ENCODE measurements at regions not wholly inside any gene's neighbourhood (a gene's known extent, or its start where the extent isn't known, plus 50 kb on each side); places are given as distances from the start of the nearest gene placed in this dataset.
A peak's percentile ranks its signal among the peaks of the same experiment; 100 is the strongest.

DNA sequence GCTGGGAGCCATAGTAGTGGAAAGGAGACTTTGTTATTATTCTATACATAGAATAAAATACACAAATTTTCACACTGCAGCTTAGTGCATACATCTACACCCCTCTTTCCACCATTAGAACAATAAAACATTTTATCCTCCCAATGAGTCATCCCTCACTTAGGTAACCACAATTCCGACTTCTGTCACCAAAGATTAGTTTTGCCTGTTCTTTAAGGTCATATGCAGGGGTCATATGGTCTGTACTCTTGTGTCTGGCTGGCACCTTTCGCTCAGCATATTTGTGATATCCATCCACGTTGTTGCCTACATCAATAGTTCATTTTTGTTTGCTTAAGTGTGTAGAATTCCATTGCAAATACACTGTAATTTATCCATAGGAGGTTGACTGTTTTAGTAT, 399.4 kb downstream of the SHQ1 start:
- ATAC-seq (ENCODE audit: low FRiP score in 2 of 2) = no peak
- DNase-seq = no peak
- Histone ChIP-seq H3K27me3 (no peaks in the 10 kb centered on the region), H3K27ac (no peak overlapping the region), H3K36me3 (no peaks in the 10 kb centered on the region), H3K4me3 (no peak overlapping the region), H3K4me1 (peaks cover 14 to 26% (median 22%) of the 10 kb centered on the region in 4 donors), H3K9me3 (no peaks in the 10 kb centered on the region)
- TF ChIP-seq POLR2A (IDR thresholded peaks at IDR 0.05) (no peak), POLR2AphosphoS5 (IDR thresholded peaks at IDR 0.05) (no peak), EP300 (IDR thresholded peaks at IDR 0.05) (no peak)
- TF ChIP-seq, protein P1, sequence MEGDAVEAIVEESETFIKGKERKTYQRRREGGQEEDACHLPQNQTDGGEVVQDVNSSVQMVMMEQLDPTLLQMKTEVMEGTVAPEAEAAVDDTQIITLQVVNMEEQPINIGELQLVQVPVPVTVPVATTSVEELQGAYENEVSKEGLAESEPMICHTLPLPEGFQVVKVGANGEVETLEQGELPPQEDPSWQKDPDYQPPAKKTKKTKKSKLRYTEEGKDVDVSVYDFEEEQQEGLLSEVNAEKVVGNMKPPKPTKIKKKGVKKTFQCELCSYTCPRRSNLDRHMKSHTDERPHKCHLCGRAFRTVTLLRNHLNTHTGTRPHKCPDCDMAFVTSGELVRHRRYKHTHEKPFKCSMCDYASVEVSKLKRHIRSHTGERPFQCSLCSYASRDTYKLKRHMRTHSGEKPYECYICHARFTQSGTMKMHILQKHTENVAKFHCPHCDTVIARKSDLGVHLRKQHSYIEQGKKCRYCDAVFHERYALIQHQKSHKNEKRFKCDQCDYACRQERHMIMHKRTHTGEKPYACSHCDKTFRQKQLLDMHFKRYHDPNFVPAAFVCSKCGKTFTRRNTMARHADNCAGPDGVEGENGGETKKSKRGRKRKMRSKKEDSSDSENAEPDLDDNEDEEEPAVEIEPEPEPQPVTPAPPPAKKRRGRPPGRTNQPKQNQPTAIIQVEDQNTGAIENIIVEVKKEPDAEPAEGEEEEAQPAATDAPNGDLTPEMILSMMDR (IDR thresholded peaks at IDR 0.05) = no peak
- 89 to 92% methylated on average over 3 of the region's 3 CpGs for WGBS, 2 donors

DNA sequence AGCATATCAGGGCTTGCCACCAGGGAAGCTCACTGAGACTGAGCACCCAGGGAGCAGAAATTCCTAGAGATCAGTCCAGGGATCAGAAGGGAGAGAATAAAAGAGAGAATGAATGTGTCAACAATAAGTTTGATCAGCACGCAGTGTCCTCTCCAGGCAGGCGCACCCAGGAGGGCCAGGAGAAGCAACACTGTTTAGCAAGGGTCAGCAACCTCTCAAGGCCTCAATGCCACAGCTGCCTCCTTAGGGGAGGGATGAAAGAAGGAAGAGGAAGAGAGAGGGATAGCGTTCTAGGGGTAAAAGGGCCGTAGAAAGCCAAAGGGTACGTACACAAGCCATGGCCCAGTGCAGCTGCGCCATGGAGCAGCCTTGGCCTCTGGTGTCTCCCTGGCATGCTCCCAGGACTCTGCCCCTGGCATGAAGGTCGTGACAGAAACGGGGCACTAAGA, 399.8 kb downstream of the SHQ1 start:
- ATAC-seq (ENCODE audit: low FRiP score in 2 of 2) = no peak
- no peaks in the 10 kb centered on the region for H3K9me3 ChIP-seq
- H3K27me3 ChIP-seq = no peaks in the 10 kb centered on the region
- H3K27ac ChIP-seq = no peak overlapping the region
- H3K4me1 ChIP-seq = peaks cover 16 to 30% (median 24%) of the 10 kb centered on the region in 4 donors
- no peak for TF ChIP-seq POLR2AphosphoS5 (IDR thresholded peaks at IDR 0.05)
- TF ChIP-seq EP300 (IDR thresholded peaks at IDR 0.05) = no peak
- TF ChIP-seq, protein P1 (IDR thresholded peaks at IDR 0.05) = no peak
- TF ChIP-seq POLR2A (IDR thresholded peaks at IDR 0.05) = no peak
- 93 to 96% methylated on average over 8 of the region's 8 CpGs for WGBS, 2 donors
- no peaks in the 10 kb centered on the region for H3K36me3 ChIP-seq
- no peak overlapping the region for H3K4me3 ChIP-seq
- DNase-seq = no peak

DNA sequence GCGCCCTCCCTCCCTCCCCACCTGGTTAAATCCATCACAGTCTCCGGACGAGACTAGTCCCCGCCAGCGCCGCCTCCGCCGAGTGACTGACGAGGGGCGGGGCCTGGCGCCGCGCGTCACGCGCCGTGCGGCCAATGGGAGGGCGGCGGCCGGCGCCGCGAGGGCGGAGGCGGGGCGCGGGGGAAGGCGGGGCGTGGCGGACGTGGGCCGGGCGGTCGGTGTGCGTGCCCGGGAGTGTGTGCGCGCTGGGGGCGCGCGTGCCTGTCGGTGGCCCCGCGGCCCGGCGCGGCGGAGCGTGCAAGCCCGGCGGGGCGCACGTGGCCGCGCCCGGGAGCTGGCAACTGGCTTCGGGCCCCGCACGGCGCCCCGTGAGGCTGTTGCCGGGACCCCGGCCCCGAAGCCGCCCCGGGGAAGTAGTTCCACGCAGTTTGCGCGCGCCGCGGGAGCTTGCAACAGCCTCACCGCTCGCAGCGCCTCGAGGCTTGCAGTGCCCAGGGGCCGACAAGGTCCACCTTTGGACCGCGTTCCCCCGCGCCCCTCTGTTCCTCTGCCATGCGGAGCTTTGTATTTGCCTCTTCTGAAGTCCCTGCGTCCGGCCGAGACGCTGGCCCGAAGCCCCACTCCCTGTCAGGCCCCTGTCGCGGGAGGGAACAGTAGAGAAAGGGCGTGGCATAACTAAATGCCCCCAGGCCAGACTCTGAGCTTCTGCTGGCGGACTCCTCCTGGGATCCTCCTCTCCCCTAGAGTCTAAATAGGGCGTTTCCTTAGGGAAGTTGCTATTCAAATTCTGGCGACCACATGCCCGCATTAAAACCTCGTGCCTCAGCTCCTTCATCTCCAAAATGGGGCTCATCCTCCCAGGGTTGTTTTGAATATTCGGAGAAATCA, 400.9 kb downstream of the SHQ1 start:
- WGBS, 2 donors = 34 to 79% methylated on average over 6 to 28 of the region's 97 CpGs
- Histone ChIP-seq H3K27ac (peak overlapping the region; percentile 91 to 99 (median 94)), H3K9me3 (no peaks in the 10 kb centered on the region), H3K4me3 (peak overlapping the region; percentile 42 to 89 (median 76)), H3K4me1 (peaks cover 22 to 41% (median 28%) of the 10 kb centered on the region in 4 donors), H3K36me3 (no peaks in the 10 kb centered on the region), H3K27me3 (no peaks in the 10 kb centered on the region)
- DNase-seq (peak; percentile 91 to 100), ATAC-seq (ENCODE audit: low FRiP score in 2 of 2) (peak; percentile 93 to 98)
- TF ChIP-seq POLR2A (IDR thresholded peaks at IDR 0.05) (peak in 2 of 4 donors; percentile 24 to 26), POLR2AphosphoS5 (IDR thresholded peaks at IDR 0.05) (no peak), EP300 (IDR thresholded peaks at IDR 0.05) (no peak)
- TF ChIP-seq, protein P1 (IDR thresholded peaks at IDR 0.05) = peak in 3 of 6 experiments; percentile 38 to 59 (median 51)

DNA sequence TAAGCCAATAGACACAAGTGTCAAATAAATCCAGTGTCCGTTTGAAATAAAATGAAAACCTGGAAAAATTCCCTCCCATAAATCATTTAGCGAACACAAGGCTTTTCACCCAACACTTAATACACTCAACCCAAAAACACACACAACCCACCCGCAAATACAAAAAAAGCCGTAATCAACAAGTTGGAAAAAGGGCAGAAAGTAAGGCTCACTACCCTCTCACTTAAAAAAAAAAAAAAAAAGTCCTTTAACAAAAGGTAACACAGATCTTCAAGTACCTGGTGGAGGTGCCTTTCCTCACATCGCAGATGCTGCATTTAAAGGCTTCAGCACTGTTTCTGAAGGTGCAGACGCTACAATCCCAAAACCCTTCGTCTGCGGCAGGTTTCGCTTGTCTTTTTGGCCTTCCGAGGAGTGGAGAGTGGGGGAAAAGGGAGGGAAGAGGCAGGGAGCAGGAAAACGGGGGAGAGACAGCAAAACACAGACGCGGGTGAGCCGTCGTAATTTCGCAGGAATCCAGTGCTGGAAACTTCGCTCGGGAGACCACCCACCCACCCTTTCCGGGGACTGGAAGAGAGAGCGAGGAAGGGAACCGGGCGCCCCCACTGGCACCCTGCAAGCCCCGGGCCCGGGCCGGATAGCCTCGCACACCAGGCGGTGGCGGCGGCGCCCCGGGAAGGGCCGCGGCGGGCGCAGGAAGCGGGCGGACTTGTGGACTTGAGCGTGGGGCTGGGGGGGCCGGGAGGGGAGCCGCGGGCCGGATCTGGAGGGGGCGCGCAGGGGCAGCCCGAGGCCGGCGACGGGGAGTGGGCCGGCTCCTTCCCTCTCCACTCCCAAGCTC, 401.8 kb downstream of the SHQ1 start, which contains the start of gene RYBP:
Gene RYBP, minus strand, starts transcription at position 404 of the 841 bp plus-strand sequence.
- 1% methylated on average over 28 to 30 of the region's 49 CpGs for WGBS, 2 donors
- Histone ChIP-seq H3K27me3 (no peaks in the 10 kb centered on the region), H3K36me3 (no peaks in the 10 kb centered on the region), H3K4me1 (peaks cover 29 to 50% (median 33%) of the 10 kb centered on the region in 4 donors), H3K27ac (peak within 1 kb of the TSS; percentile 91 to 99 (median 94)), H3K9me3 (no peaks in the 10 kb centered on the region), H3K4me3 (peak within 1 kb of the TSS; percentile 42 to 89 (median 76))
- TF ChIP-seq POLR2A (IDR thresholded peaks at IDR 0.05) (no peak), EP300 (IDR thresholded peaks at IDR 0.05) (no peak), POLR2AphosphoS5 (IDR thresholded peaks at IDR 0.05) (peak in 1 of 2 donors; percentile 18)
- TF ChIP-seq, protein P1 (IDR thresholded peaks at IDR 0.05) = no peak
- ATAC-seq (ENCODE audit: low FRiP score in 2 of 2) = peak; percentile 59 to 73
- DNase-seq = peak in 1 of 2 donors; percentile 35
